GM12865 (cell line): ENCODE measurements at regions not wholly inside any gene's neighbourhood (a gene's known extent, or its start where the extent isn't known, plus 50 kb on each side); places are given as distances from the start of the nearest gene placed in this dataset.

Experiments used
- DNase-seq: peaks from one replicate; pipeline ENCODE4 v3.0.0; 2010; ENCODE audit warnings: low read depth
- H3K4me3 ChIP-seq: 2 replicates; pipeline ENCODE4 v1.5.1; 2011; ENCODE audit warnings: mild to moderate bottlenecking, low read depth, low read length, control low read depth
- TF ChIP-seq, protein P1 (sequence below): IDR thresholded peaks from 2 replicates; pipeline ENCODE4 v1.5.1; 2011; ENCODE audit warnings: low read length, control low read depth, low read depth, inconsistent platforms; ENCODE audit not compliant: insufficient read depth; ENCODE audit errors: missing control alignments

DNA sequence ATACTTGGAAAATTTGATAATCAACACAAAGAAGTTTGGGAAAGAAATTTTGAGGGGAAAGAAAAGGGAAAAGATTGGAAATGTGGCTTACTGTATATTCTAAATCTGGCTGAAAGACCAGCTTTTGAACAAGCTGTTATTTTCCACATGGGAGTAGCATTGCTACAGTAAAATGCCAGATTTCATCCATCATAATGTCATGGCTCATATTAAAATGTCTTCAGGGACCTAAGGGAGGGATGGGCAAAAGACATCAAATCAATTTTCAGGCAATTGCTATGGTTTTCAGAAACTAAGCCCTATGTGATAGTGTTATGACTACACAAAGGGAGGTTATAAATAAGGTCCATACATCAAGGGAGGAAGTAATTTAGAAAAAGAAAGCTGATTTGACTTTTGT lies 1116.9 kb upstream of the CELF2 start:
- TF ChIP-seq, protein P1, sequence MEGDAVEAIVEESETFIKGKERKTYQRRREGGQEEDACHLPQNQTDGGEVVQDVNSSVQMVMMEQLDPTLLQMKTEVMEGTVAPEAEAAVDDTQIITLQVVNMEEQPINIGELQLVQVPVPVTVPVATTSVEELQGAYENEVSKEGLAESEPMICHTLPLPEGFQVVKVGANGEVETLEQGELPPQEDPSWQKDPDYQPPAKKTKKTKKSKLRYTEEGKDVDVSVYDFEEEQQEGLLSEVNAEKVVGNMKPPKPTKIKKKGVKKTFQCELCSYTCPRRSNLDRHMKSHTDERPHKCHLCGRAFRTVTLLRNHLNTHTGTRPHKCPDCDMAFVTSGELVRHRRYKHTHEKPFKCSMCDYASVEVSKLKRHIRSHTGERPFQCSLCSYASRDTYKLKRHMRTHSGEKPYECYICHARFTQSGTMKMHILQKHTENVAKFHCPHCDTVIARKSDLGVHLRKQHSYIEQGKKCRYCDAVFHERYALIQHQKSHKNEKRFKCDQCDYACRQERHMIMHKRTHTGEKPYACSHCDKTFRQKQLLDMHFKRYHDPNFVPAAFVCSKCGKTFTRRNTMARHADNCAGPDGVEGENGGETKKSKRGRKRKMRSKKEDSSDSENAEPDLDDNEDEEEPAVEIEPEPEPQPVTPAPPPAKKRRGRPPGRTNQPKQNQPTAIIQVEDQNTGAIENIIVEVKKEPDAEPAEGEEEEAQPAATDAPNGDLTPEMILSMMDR = no peak
- DNase-seq = no peak
- no peak overlapping the region for H3K4me3 ChIP-seq

DNA sequence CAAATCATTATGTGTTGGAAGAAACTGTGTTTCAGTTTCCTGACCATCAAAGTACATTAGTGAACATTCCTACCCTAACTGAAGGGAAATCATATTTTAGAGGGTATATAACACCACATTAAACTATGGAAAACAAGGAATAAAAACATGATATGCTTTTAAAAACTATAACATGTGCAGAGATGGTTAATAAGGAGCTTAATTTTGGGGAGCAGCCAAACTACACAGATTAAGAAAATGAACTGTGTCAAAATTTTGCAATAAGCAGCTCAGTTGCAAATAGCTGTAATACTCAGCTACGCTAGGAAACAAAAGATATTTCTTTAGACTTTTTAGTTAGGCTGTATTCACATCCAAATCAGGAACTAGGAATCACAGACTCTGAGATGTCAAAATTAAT lies 1115.7 kb upstream of the CELF2 start:
- TF ChIP-seq, protein P1 = no peak
- no peak for DNase-seq
- no peak overlapping the region for H3K4me3 ChIP-seq

DNA sequence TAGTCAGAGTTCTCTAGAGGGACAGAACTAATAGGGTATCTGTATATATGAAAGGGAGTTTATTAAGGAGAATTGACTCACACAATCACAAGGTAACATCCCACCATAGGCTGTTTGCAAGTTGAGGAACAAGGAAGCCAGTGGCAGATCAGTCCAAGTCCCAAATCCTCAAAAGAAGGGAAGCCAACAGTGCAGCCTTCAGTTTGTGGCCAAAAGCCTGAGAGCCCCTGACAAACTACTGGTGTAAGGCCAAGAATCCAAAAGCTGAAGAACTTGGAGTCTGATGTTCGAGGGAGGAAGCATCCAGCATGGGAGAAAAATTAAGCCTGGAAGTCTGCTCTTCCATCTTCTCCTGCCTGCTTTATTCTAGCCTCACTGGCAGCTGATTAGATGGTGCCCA lies 1107.2 kb upstream of the CELF2 start:
- DNase-seq = no peak
- H3K4me3 ChIP-seq = no peak overlapping the region
- TF ChIP-seq, protein P1 = no peak

DNA sequence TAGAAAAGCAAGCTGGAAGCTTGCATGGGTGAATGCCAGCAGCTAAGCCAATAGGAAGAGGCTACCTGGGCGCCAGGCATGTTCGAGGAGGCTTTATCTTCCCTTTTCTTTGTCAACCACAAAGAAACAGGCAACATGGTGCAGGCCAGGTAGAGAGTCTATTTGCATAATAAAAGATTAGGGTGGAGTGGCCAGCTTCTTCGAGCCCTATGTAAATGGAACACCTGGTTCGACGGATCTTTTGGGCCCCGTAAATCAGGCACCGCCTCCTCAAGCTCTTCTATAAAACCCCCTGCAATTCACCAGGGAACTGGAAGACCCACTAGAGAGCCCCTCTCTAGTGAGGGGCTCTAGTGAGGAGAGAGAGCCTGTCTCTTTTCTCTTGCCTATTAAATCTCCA lies 1106.2 kb upstream of the CELF2 start:
- no peak overlapping the region for H3K4me3 ChIP-seq
- DNase-seq = no peak
- TF ChIP-seq, protein P1 = no peak

DNA sequence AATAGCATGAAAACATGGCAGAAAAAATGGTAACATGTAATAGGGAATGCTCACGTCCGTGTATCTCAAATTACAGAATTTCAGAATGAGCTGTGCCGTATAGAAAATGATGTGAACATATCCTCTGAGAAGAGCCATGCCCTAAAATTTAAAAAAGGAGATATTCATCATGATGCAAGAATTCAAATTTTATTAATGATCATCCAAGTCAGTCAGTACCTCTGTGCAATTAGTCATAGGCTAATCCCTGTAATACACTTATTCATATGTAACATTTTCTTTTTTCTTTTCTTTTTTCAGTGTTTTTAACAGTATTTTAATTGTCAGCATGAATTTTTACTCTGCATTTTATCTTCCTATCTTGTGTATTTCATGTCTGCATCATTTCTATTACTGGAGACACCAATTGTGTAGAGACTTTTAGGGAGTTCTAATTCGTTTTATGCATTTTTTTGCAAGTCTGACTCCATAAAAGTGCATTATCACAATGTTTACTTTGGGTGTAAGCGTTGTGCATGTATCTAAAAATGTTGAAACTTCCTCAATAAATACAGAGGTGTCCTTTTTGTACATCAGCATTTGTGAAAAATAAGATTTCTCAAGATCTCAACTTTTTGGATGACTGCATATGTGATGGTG lies 1103.7 kb upstream of the CELF2 start:
- TF ChIP-seq, protein P1 = no peak
- no peak overlapping the region for H3K4me3 ChIP-seq
- DNase-seq = no peak

DNA sequence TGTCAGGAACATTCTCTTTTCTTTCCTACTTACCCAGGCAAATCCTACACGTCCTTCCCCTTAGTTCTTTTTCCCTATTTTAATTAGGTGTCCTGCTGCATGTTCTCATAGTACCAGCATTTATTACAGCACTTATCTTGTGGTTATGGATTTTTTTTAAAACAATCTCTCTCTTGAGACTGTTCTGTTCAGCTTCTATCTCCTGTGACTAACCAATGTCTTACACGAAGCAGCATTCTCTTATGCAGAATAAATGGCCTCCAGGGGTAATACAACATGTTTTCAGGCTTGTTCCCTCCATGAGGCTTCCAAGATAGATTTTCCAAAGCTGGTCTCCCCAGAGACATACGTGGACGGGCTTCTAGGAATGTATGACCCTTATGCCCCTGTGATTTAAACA lies 1096.1 kb upstream of the CELF2 start:
- no peak overlapping the region for H3K4me3 ChIP-seq
- TF ChIP-seq, protein P1 = no peak
- DNase-seq = no peak
